DMS 273 treated with DMSO at 0.1 percent for 48 hours (cell line): ENCODE measurements at regions not wholly inside any gene's neighbourhood (a gene's known extent, or its start where the extent isn't known, plus 50 kb on each side); places are given as distances from the start of the nearest gene placed in this dataset.
"Not testable (repeated sequence)": the region's sequence is repeated elsewhere in the genome, so short reads cannot be mapped to it uniquely, and the experiment has no call there.

Source experiments
- DNase-seq: peaks from one replicate; lab custom pipeline; 2025; lab: John Stamatoyannopoulos, UW

DNA sequence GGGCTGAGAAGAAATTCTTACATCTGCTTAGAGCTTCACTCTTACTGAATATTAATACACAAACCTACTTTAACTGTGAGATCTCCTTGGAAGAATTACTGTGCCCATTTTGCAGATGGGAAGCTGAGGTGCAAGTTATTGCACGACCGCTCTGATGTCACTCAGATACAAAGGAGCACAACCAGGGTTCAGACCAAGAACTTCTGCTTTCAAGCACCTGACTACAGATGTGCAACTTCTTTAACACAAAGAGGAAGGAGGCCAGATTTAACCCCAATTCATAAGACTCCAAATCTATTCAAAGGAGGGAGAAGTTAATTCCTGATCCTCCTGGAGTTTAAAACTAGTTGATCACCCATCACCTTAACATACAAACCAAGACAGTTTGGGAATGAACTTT is 232.6 kb downstream of the VRK1 start:
- DNase-seq: no peak

DNA sequence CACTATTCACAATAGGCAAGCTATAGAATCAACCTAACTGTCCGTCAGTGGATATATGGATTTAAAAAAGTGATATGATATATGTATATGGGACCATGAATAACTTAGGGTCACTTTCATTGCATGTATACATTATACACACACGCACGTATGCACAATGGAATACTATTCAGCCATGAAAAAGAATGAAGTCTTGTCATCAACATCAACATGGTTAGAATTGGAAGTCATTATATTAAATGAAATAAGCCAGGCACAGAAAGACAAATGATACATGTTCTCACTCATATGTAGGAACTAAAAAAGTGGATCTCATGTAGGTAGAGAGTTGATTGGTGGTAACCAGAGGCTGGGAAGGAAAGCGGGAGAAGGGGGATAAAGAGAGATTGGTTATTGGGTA is 234.3 kb downstream of the VRK1 start:
- no peak for DNase-seq

DNA sequence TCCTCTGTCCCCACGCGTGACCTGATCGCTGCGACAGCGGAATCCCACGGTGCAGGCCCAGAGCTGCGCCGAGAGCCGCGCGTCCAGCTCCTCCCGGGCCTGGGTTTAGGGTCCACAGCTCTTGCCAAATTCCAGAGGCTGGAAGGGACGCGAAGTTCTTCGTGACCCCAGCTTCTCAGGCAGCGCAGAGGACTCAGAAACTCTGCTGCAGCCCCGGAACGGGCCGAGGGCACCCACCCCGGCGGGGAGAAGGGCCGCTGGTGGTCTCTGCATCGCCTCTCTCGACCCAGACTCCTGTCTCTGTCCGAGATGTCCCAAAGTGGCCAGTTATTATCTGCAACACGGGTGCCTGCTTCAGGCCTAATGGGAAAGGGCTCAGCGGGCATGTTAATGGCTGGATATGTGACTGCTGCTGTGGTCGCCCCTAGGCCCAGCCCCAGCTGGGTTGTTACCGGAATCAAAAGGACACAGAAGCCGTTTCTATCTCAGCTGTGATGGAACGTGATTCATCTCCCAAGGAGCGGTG is 236.4 kb downstream of the VRK1 start:
- DNase-seq: no peak

DNA sequence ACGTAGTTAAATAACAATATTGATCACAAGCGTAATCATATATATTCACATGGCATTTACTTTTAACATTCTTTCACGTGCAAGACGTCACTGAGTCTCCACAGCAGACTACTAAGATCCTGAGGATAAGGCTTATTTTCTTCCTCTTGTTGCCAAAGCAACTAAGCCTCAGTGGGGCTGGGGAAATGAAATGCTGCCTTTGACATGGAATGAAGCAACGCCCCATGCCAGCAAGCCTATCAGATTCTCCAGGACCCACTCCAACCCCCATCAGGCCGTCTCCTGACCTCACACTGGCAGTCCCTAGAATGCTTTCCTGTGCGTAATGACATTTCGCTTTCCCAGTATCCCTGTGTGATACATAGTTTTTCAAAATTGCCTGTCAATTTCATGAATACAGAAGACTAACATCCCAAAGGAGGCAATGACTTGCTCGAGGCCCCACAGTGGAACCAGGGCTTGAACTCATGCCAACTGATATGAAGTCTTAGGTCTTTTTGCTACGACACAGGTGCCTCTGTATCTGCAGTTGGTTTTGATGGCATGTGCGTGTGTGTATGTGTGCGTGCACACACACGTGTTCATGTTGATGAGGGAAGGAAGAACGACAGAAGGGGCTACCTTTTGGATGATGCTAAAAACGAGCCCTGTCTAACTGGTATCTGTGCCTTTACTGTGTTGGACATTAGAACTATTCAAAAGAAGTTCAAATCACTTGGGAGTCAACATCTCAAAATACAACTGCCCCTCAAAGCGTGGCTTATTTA is 239.1 kb downstream of the VRK1 start:
- DNase-seq: no peak

DNA sequence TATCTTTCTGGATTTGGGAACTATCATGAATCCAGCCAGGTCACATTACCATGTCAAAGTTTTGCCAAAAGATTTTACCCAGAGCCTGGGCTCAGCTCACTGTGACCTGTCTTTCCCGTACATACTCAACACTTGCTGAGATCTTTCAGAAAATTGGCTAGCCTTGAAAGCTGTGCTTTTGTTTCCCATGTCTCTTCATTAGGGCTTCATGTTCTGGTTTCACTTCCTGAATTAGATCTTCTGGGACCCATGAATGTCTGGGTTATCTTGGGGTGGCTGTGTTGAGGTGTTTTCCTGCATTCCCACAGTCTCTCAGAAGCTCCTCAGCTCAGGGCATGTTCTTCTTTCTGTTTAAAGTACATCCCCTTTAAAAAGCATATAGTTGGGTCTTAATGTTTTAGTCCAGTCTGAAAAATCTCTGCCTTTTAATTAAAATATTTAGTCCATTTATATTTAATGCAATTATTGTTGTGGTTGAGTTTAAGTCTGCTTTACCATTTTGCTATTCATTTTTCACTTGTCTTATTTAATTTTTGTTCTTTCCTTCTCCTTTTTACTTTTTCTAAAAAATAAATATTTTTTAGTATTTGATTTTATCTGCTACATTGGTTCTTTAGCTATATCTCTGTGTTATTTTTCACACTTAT is 242.7 kb downstream of the VRK1 start:
- no peak for DNase-seq

DNA sequence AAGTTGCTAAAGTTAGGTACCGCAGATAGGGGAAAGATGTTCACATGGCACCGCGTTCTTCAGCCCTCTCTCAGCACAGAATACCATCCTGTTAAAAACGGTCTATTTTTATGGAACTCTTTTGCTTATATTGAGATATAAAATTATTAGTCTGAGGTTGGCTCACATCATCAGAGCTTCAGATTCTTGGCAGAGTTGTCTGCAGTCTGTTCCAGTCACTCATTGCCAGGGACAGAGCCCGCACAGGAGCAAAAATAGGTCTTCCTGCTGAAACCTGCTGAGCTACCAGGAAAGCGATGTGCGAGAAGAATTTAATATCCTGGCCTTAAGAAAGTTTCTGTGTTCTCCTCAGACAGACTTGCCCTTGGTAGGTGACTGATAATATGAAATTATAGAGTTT is 249.8 kb downstream of the VRK1 start:
- DNase-seq: no peak

DNA sequence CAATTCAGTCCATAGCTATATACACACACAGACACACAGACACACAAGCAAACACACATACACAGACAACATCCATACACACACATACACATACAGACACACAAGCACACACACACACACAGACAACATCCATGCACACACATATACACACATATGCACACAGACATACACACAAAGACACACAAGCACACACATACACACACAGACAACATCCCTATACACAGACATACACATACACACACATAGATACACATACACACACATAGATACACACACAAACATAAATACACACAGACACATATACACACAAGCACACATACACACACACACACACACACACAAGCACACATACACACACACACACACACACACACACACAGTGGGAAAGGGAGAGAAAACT is 254.8 kb downstream of the VRK1 start:
- DNase-seq: no peak

DNA sequence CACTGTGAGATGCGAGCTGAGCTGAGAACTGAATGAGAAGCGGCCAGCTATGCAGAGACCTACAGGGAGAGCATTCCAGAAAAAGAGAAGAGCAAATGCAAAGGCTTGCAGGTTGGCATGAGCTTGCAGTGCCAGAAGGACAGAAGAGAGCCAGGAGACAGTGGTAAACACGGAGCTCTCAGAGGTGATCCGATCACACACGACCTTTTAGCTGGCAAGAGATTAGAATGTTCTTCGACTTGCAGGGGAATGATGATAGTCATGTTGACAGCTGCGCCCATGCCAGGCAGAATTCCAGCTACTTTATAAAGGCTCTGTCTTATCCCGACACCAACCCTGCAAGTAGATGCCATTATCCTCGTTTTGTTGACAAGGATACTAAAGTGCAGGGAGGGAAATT is 256.8 kb downstream of the VRK1 start:
- no peak for DNase-seq

DNA sequence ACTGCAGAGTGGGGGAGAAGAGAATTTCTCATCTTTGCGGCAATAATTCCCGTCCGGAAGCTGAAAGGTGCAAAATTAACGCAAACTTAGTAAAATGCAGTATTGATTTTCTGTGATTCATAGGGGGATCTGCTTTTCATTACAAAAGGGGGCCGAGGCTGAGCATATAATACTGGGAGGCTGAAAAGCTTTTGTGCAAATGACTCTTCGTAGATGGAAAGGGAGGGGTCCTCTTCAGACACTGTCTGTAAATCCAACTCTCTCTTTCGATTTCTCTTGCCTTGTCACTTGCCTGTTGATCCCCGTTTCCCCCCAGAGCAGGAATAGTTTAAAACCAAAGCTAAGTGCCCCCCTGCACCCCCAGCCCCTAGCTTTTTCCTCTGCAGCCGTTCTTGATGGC is 258.2 kb downstream of the VRK1 start:
- DNase-seq: no peak

DNA sequence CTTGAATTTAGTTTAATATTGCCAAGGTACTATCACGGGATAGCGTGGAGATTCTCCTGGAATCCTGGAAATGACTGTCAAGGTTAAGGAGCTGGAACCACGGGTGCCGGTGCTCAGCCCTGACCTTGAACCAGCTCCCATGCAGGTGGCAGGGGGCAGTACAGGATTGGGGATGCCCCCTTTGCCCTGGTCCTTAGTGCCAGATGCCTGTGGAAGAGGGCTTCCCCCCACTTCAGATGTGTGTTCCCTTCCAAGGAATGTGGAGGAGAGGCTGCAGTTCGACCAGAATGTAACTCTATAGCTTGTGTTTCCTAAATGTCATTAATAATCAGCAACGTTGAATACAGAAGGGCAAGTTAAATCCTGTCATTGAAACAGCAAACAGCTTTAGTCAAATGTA is 258.9 kb downstream of the VRK1 start:
- no peak for DNase-seq

DNA sequence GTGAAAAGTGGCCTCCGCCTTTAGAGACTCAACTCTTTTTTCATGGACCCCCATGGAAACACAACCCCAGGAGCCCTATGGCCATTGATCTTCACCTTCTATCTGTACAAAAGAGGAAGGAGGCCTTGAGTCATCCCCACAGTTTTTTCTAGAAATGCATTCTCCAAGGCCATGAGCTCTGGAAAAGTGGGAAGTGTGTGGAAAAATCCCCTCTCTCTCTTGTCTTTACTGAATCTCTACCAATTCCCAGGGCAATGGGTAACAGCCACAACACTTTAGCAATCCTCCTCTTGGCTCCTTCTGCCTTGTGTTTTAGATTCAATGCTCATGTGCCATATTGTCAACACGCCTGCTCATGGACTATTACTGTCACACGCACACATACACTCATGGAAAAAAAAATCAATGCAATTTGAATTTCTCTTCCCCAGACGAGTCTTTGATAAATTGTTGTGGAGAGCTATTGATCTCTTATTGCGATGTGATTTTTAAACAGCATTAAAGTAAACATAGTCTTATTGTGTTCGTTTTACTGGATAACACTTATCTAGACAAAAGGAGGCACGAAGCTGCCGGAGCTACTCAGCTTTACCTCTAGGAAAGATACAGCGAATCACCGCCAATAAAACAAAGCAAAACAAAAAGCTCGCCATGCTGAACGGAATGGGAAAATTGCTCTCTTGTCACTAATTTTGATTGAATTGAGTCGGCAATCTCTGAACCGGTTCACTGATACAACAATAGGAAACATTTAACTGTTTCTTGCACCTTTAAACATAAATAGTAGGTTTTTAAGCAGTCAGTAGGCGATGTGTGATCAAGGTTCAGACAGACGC is 260.3 kb downstream of the VRK1 start:
- DNase-seq: no peak

DNA sequence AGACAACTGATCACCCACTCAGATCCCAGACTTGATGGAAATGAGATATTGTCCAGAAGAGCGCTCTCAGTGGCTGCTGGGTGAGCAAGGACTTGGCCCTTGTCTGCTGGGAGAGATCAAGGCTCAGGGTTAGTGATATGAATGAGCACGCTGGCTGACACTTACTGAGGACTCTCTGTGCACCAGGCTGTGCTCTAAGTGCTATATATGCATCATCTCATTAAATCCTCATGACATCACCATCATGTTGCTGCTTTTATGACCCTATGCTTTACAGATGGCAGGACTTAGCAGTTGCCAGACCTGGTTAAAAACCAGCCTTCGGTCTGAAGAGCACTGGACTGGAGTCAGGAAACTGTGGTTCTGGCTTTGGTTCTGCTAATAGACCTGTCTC is 260.9 kb downstream of the VRK1 start:
- no peak for DNase-seq

DNA sequence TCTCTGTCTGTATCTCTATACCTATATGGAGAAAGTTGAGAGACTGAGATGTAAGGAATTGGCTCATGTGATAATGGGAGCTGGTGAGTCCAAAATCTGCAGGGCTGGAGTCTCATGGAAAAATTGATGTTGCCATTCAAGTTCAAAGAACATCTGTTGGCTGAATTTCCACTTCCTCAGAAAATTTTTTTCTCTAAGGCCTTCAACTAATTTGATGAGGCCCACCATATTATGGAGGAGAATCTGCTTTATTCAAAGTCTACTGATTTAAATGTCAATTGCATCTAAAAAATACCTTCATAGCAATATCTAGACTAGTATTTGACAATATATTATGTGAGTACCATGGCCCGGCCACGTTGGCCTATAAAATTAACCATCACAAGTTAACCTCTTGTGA is 261.4 kb downstream of the VRK1 start:
- no peak for DNase-seq

DNA sequence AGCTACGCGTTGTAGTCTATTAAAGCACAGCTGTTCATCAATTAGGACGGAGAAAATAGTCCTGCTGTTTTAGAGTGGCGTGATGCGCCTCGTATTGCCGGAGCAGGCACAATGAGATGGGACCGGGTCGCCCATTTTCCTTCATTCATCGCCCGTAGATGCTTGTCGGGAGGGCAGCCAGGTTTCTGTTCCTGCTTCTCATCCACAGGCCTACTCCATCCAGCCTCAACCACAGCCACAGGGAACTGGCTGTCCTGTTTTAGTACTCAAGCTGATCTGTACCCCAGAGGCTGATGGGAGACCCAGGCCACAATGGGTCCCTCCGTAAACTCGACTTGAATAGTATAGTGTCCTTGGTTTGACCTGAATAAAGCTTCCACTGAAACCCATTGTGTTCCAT is 264.0 kb downstream of the VRK1 start:
- no peak for DNase-seq

DNA sequence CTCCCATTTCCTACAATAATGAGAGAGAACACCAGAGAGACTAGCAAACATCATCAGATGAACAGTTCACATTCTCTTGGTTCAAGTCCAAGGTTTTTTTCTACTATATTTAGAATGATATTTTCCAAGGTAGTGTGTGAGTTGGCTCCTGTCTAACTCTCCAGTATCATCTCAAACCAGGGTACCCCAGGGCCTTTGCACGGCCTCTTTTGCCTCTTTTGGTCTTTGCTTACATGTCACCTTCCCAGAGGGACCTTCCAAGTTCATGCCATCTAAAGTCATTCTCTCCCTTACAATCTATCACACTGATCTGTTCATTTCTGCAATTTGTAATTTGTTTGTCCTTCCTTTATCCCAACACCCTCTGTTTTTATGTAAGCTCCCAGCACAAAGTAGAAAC is 264.5 kb downstream of the VRK1 start:
- DNase-seq: no peak

DNA sequence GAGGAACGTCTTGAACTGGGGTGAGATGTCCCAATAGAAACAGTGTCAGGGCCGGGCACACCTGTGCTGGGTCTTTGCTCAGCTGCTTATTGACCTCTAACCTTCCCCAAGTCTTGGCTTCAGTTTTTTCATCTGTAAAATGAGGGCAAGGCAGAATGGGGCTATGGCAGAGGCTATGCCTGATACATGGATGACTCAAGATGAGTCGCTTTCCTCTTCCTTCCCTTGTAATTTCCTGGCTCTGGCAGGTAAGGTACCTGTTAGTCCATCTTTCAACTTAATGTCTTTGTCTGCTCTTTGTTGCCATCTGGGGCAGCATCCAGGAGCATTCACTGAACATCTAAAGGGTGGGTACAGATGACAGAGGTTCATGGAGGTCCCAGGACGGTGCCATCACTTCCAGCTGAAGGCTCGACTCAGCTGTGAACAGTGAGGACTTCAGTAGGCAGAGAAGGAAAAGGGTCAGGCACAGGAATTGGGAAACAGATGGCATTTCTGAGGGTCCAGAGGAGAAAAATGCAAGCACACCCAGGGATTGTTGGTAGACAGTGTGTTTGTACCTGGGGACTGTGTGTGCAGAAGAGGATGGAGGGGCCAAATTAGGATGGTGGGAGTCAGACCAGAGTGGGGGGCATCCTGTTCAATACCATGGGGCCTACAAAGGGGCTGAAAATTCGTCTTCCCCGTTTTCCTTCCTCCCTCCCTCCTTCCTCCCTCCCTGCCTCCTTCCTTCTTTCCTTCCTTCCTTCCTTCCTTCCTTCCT is 268.3 kb downstream of the VRK1 start:
- no peak for DNase-seq

DNA sequence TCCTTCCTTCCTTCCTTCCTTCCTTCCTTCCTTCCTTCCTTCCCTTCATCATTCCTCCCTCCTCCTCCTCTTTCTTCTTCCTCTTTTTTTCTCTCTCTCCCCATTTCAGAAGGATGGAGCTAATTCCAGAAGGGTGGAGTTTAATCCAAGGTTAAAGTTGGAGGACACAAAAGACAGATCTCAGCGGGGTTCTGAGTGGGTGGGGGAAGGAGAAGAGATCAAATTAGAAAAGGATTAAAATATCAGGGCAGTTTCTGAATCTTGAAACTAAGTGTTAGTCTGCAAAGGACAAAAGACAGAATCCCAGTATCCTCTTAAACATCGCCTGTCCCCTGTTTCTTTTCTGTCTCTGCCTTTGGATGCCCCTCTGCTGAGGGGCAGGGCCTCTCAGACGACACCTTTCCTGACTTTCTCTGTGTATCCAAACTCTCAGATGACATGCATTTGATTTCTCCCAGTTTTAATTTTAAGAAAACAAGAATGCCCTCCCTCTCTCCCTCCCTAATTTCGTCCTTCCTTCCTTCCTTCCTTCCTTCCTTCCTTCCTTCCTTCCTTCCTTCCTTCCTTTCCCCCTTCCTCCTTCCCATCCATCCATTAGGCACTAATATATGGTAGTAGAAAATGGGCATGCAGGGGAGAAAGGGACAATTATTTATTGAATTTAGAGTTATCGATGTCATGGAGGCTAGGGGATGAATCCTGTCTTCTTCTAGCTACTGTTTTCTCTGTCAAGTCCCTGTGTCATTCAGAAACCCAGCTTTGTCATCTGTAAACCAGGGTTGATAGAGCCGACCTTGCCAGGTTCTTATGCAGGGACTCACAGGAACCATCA is 269.1 kb downstream of the VRK1 start:
- no peak for DNase-seq

DNA sequence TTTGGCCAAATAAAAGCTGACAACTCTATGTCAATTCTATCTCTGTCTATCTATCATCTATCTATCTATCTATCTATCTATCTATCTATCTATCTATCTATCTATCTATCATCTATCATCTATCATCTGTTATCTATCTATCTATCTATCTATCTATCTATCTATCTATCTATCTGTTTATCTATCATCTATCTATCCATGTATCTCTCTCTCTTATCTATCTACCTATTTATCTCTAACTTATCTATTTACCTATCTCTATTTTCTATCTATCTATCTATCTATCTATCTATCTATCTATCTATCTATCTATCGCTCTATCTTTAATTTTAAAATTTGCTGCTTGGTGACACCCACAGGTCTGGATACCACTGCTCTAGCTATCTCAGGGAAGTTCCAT is 271.1 kb downstream of the VRK1 start:
- DNase-seq: not testable (repeated sequence)

DNA sequence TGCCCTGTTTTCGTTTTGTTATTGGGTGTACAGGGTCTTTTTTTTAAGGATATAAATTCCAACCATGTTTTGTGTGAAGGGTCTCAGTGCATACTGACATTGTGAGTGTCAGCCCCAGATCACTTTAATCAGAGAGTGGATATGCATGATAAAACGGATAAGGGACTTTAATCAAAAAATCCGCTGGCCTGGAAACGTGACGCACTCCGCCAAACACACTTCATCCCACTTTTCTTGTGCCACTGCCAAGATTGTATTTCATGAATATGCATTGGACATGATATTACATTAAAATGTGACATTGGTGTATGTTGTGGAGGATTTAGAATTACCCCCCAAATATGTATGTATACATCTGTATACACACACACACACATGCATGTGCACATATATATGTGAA is 273.1 kb downstream of the VRK1 start:
- DNase-seq: no peak

DNA sequence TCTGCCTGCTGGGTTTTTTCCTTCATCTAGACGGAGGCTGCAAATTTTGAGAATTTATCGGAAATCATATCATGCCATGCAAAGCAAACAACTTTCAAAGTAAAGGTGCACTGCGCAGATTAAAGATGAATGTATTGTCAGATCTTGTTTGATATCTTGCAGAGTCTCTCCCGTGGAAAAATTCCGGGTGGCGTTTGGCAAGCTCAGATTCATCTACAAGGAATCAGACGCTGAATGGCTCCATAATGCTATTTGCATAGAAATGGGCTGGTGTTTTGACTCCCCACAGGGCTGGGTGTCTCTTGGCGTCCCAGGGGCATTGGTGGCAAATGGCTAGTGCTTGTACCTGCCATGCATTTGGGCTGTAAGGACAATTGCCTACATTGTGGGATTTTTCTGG is 274.0 kb downstream of the VRK1 start:
- no peak for DNase-seq

DNA sequence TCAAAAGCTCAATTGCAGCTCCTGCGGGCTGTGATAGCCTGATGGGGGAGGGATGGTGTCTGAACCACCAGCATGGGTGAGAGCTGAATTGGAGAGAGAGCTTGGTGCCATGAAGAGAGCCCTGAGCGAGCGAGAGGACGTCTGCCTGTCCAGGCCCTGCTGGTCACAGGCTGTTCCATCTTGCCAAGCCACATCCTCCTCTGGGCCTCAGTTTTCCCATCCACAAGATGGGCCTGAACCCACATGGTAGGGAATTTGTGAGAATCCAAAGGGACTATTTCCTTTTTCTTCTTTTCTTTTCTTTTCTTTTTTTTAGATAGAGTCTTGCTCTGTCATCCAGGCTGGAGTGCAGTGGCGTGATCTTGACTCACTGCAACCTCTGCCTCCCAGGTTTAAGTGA is 276.4 kb downstream of the VRK1 start:
- DNase-seq: no peak
